ENCODE measurements at regions not wholly inside any gene's neighbourhood (a gene's known extent, or its start where the extent isn't known, plus 50 kb on each side); places are given as distances from the start of the nearest gene placed in this dataset.

GRCh38 chr13:111610879-111611278 lies 290.4 kb downstream of the TEX29 start:
- peaks cover 7% of the 10 kb centered on the region for H3K4me1 Mint-ChIP-seq (ENCODE audit: low read depth, unreplicated experiment)
- Histone ChIP-seq H3K79me2 (ENCODE audit: insufficient read depth, low read length) (no peaks in the 10 kb centered on the region), H3K36me3 (ENCODE audit: insufficient read depth, low read length) (no peaks in the 10 kb centered on the region), H4K20me1 (ENCODE audit: insufficient read depth, low read length) (no peaks in the 10 kb centered on the region), H3K27me3 (ENCODE audit: insufficient read depth, low read length) (no peaks in the 10 kb centered on the region), H3K4me3 (ENCODE audit: insufficient read depth, low read depth, low read length) (no peak overlapping the region), H3K4me1 (ENCODE audit: insufficient read depth, low read length) (no peaks in the 10 kb centered on the region), H3K4me2 (ENCODE audit: low read length) (no peak overlapping the region), H3K9ac (ENCODE audit: low read length) (no peak overlapping the region), H2AFZ (ENCODE audit: low read depth, low read length) (no peak overlapping the region), H3K27ac (ENCODE audit: low read depth, low read length) (no peak overlapping the region), H3K9me3 (ENCODE audit: insufficient read depth, low read depth, low read length) (no peaks in the 10 kb centered on the region)
- no peak for DNase-seq (ENCODE audit: low read depth)
- H3K4me3 Mint-ChIP-seq (ENCODE audit: unreplicated experiment): no peak overlapping the region
- H3K36me3 Mint-ChIP-seq (ENCODE audit: low read depth, unreplicated experiment): no peaks in the 10 kb centered on the region
- peaks cover 5% of the 10 kb centered on the region for H3K9me3 Mint-ChIP-seq (ENCODE audit: unreplicated experiment)
- no peak for TF ChIP-seq CTCF (IDR thresholded peaks at IDR 0.05; ENCODE audit: insufficient read depth, low read depth, low read length)
- no peak for TF ChIP-seq EZH2 (IDR thresholded peaks at IDR 0.05; ENCODE audit: insufficient read depth, low read length)
- no peak for FAIRE-seq
- peaks cover 27% of the 10 kb centered on the region for H3K27me3 Mint-ChIP-seq (ENCODE audit: low read depth, unreplicated experiment)
- H3K27ac Mint-ChIP-seq (ENCODE audit: unreplicated experiment): no peak overlapping the region

- H3K4me1 Mint-ChIP-seq (ENCODE audit: low read depth, unreplicated experiment): peaks cover 7% of the 10 kb centered on the region
- FAIRE-seq (no peak), DNase-seq (ENCODE audit: low read depth) (no peak)
- TF ChIP-seq EZH2 (IDR thresholded peaks at IDR 0.05; ENCODE audit: insufficient read depth, low read length) (no peak), CTCF (IDR thresholded peaks at IDR 0.05; ENCODE audit: insufficient read depth, low read depth, low read length) (no peak)
- H3K4me1 ChIP-seq (ENCODE audit: insufficient read depth, low read length): no peaks in the 10 kb centered on the region
- no peak overlapping the region for H3K4me2 ChIP-seq (ENCODE audit: low read length)
- no peaks in the 10 kb centered on the region for H3K36me3 Mint-ChIP-seq (ENCODE audit: low read depth, unreplicated experiment)
- no peaks in the 10 kb centered on the region for H3K9me3 ChIP-seq (ENCODE audit: insufficient read depth, low read depth, low read length)
- no peaks in the 10 kb centered on the region for H4K20me1 ChIP-seq (ENCODE audit: insufficient read depth, low read length)
- H3K27ac ChIP-seq (ENCODE audit: low read depth, low read length): no peak overlapping the region
- H3K4me3 ChIP-seq (ENCODE audit: insufficient read depth, low read depth, low read length): no peak overlapping the region
- H2AFZ ChIP-seq (ENCODE audit: low read depth, low read length): no peak overlapping the region
- H3K27me3 ChIP-seq (ENCODE audit: insufficient read depth, low read length): no peaks in the 10 kb centered on the region
- no peak overlapping the region for H3K27ac Mint-ChIP-seq (ENCODE audit: unreplicated experiment)
- peaks cover 26% of the 10 kb centered on the region for H3K27me3 Mint-ChIP-seq (ENCODE audit: low read depth, unreplicated experiment)
- H3K36me3 ChIP-seq (ENCODE audit: insufficient read depth, low read length): no peaks in the 10 kb centered on the region
- peaks cover 2% of the 10 kb centered on the region for H3K9me3 Mint-ChIP-seq (ENCODE audit: unreplicated experiment)
- no peaks in the 10 kb centered on the region for H3K79me2 ChIP-seq (ENCODE audit: insufficient read depth, low read length)
- H3K9ac ChIP-seq (ENCODE audit: low read length): no peak overlapping the region
- no peak overlapping the region for H3K4me3 Mint-ChIP-seq (ENCODE audit: unreplicated experiment)
These were observed 291.2 kb downstream of the TEX29 start for GRCh38 chr13:111611651-111612050.

GRCh38 chr13:111612886-111613285 lies 292.4 kb downstream of the TEX29 start:
- no peaks in the 10 kb centered on the region for H3K4me1 ChIP-seq (ENCODE audit: insufficient read depth, low read length)
- FAIRE-seq (no peak), DNase-seq (ENCODE audit: low read depth) (no peak)
- no peaks in the 10 kb centered on the region for H3K36me3 Mint-ChIP-seq (ENCODE audit: low read depth, unreplicated experiment)
- H3K27me3 ChIP-seq (ENCODE audit: insufficient read depth, low read length): no peaks in the 10 kb centered on the region
- no peaks in the 10 kb centered on the region for H3K36me3 ChIP-seq (ENCODE audit: insufficient read depth, low read length)
- no peak overlapping the region for H3K27ac ChIP-seq (ENCODE audit: low read depth, low read length)
- no peaks in the 10 kb centered on the region for H3K9me3 ChIP-seq (ENCODE audit: insufficient read depth, low read depth, low read length)
- peaks cover 7% of the 10 kb centered on the region for H3K4me1 Mint-ChIP-seq (ENCODE audit: low read depth, unreplicated experiment)
- no peak overlapping the region for H3K9ac ChIP-seq (ENCODE audit: low read length)
- H3K27me3 Mint-ChIP-seq (ENCODE audit: low read depth, unreplicated experiment): peaks cover 26% of the 10 kb centered on the region
- no peak for TF ChIP-seq CTCF (IDR thresholded peaks at IDR 0.05; ENCODE audit: insufficient read depth, low read depth, low read length)
- TF ChIP-seq EZH2 (IDR thresholded peaks at IDR 0.05; ENCODE audit: insufficient read depth, low read length): no peak
- no peak overlapping the region for H3K27ac Mint-ChIP-seq (ENCODE audit: unreplicated experiment)
- H2AFZ ChIP-seq (ENCODE audit: low read depth, low read length): no peak overlapping the region
- no peak overlapping the region for H3K4me3 ChIP-seq (ENCODE audit: insufficient read depth, low read depth, low read length)
- H3K9me3 Mint-ChIP-seq (ENCODE audit: unreplicated experiment): peaks cover 2% of the 10 kb centered on the region
- H3K4me2 ChIP-seq (ENCODE audit: low read length): no peak overlapping the region
- no peaks in the 10 kb centered on the region for H3K79me2 ChIP-seq (ENCODE audit: insufficient read depth, low read length)
- no peak overlapping the region for H3K4me3 Mint-ChIP-seq (ENCODE audit: unreplicated experiment)
- no peaks in the 10 kb centered on the region for H4K20me1 ChIP-seq (ENCODE audit: insufficient read depth, low read length)
